IPS DF 4.7 (cell line): ENCODE measurements at regions not wholly inside any gene's neighbourhood (a gene's known extent, or its start where the extent isn't known, plus 50 kb on each side); places are given as distances from the start of the nearest gene placed in this dataset.

Experiments
- DNase-seq: peaks from one replicate; pipeline ENCODE4 v3.0.0-alpha.2; 2013; ENCODE audit warnings: low spot score; ENCODE audit errors: extremely low read depth

GRCh38 chr6:168157272-168158212 is 78.5 kb upstream of the FRMD1 start:
- DNase-seq = no peak

DNA sequence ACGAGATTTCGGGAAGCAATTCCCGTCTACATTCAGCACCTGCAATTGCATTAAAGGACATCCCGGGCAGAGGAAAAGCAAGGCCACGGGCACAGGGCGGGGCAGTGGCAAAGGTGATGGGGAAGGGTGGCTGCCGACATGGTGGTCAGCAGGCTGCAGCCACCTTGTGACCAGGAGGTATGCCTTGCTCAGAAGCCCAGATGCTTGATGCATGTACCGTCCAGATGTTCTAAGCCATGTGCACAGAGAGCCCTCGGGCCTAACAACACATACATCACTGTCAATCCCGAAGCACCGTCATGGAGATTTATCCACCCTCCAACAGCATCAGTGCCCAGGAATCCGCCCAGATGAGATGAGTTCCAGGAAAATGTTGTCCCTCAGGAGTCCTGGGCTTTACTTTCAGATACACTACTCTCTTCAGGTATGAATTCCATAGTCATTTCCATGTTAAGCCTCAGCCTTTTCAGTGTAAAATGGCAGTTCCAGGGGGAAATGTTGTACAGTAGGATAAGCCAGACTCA is 77.8 kb upstream of the FRMD1 start:
- no peak for DNase-seq

GRCh38 chr6:168155821-168156741 is 77.1 kb upstream of the FRMD1 start:
- no peak for DNase-seq

GRCh38 chr6:168155193-168155592 is 76.2 kb upstream of the FRMD1 start:
- DNase-seq = no peak

DNA sequence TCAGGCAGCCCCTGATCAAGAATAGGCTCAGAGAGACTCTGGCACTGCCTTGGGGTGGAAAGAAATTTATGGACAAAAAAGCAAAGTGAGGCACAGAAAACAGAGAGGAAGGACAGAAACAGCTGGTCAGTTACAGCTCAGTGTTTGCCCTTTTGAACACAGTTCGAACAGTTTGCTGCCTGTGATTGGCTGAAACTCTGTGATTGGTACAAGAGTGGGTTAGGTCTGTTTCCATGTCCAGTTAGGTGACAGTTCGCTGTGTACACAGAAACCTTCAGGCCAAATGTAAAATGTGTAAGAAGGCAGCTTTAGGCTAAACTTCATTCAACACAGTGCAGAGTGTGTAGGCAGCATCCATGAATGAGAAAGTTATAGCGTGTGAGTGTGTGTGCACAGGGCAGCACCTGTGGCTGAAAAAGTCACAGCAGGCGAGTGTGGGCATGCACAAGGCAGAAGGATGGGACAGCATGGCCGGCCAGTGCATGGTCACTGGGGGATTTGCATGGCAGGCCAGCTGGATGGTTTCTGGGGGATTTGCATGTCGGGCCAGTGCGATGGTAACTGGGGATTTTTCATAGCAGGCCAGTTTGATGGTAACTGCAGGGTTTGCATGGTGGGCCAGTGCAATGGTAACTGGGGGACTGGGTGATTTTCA is 75.4 kb upstream of the FRMD1 start:
- no peak for DNase-seq

DNA sequence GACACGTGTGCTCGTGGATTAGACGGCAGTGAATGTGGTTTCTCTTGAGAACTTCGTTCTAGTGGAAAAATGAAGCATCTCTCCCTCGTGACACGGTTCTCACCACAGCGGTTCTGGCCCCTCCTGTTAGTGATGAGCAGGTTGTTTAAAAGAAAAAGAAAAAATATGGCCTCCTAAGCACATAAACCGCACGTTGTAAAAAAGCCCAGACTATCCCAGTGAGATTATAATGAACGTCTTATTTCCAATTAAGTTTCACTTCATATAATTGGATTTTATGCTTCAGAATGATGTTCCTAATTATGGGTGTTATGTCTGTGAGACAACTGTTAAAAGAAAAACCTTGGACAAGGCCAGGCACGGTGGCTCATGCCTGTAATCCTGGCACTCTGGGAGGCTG is 74.5 kb upstream of the FRMD1 start:
- DNase-seq = no peak

GRCh38 chr6:168152980-168153379 is 74.0 kb upstream of the FRMD1 start:
- DNase-seq = no peak

GRCh38 chr6:168152306-168152963 is 73.4 kb upstream of the FRMD1 start:
- DNase-seq = no peak

DNA sequence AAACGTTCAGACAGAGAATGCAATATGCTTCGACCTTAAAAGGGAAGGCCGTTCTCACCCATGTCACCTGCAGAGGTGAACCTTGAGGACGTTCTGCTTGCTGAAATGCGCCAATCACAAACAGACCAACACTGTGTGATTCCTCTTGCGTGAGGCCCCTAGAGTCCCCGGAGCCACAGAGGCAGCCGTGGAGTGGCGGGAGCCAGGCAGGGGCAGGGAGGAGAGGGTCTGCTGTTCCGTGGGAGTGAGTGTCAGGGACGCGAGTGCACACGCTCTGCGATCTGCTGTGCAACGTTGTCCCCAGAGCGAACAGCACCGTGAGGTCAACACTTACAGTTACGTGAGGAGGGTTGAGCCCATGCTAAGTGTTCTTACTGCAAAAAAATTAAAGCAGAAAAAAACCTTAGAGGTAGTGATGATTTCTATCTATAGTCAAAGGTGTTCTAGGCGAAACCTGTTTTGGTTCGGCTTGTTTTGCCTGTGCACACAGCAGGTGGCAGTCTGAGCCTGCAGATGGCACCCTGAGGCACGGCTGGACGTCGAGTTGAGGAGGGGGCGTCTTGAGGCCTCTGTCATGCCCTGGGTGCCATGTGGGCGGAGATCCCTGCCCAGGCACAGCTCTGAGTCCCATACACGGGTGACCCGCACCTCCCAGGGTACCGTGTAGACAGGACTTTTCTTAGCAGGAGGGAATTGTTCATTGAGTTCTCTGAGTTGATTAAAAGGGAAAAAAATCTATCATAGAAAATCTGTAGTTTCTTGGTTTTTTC is 71.7 kb upstream of the FRMD1 start:
- DNase-seq = no peak

DNA sequence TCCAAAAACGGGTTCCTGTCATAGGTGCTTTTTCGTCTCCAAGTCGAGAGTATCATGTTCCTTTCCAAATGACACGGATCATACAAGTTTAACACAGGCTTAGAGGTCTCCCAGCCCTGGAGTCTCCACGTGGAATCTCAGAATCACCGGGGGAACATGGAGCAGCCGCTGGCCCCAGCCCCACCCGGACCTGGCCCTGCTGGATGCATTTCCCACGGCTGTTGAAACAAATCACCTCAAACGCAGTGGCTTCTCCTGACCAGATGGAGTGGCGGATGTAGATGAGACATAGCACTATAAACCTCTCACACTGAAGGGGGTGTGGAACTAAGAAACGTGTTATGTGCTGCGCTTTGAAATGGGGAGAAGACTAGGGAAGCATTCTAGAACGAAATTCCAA is 70.0 kb upstream of the FRMD1 start:
- no peak for DNase-seq

GRCh38 chr6:168148231-168148849 is 69.3 kb upstream of the FRMD1 start:
- DNase-seq = no peak

DNA sequence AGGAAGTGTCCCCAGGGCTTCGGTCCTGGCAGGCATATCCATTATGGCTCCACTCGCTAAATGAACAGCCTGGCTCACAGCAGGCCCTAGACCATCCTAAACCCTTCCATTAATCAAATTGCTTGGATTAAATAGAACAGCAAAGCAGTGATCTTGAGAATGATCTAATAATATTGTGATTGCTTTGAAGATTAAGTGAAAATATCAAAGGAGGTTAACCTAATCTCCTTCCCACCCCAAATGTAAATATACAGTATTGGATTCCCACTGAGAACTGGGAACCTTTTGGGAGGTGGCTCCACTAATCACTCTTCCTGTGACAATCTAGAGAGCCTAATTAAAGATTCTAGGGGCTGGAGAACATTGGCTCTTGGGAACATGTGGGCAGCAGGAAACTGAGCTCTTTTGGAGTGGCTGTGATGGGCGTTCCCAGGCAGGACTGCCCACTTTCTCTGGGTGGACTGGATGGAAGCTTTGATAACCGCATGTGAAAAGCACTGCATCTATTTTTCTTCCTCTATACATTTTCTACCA is 68.3 kb upstream of the FRMD1 start:
- DNase-seq = no peak

- DNase-seq = no peak
Measured at GRCh38 chr6:168145747-168146596, 67.0 kb upstream of the FRMD1 start.

- no peak for DNase-seq
Measured at GRCh38 chr6:168139121-168139520, 60.1 kb upstream of the FRMD1 start.

DNA sequence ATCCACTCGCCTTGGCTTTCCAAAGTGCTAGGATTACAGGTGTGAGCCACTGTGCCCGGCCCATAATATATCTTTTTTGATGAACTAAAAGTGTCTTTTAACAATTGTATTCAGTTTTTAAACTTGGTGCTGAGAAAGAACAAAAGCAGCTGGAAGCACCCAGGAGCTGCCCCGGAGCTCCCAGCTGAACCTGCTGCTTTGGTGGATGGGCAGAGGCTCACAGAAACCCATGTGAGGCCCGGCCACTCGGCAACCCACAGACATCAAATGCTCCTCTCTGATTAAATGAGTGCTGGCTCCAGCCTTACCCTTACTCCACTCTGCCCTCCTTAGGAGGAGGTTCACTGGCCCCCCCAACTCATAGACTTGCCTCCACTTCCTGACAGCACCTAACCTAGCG is 59.4 kb upstream of the FRMD1 start:
- no peak for DNase-seq

DNA sequence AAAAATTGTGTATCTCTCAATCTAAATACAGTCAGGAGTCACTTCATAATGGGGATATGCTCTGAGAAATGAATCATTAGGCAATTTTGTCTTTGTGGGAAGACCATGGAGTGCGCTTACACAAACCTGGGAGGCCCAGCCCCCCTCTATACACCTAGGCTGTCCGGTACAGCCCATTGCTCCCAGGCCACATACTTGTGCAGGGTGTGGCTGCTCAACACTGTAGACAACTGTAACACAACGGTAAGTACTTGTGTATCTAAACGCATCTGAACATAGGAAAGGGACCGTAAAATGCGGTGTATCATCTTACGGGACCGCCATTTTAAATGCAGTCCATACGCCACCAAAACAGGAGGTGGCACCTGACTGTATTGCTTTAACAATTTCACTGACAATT is 58.0 kb upstream of the FRMD1 start:
- DNase-seq = no peak

GRCh38 chr6:168136622-168137021 is 57.6 kb upstream of the FRMD1 start:
- DNase-seq = no peak

DNA sequence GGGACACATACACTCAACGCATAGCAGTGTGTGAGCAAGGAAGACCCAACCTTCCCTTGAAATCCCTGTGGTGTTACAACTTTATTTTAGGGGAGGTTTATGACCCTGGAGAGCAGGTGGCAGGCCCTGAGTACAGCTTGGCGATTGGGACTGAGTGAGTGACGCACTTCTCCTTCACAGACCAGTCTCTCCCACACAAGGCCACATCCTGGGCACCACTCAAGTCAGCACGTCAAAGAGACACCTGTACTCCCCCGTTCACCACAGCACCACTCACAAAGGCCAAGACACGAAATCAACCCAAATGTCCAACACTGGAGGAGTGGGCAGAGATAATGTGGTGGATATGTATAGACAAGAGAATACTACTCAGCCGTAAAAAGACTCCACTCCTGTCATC is 57.0 kb upstream of the FRMD1 start:
- no peak for DNase-seq
